T-cell (primary cell): ENCODE measurements at regions not wholly inside any gene's neighbourhood (a gene's known extent, or its start where the extent isn't known, plus 50 kb on each side); places are given as distances from the start of the nearest gene placed in this dataset.
"Not testable (repeated sequence)": the region's sequence is repeated elsewhere in the genome, so short reads cannot be mapped to it uniquely, and the experiment has no call there.

Experiments used
- ATAC-seq, 4 experiments: fragments of 200-7000 bp in 3 of 4; fragments of 150-1000 bp in 1 of 4; cut with Tn5 transposase; replicated peaks in 1 of 4; 1 replicate in 3 of 4; 2 replicates in 1 of 4; pipeline ENCODE4 v1.10.0; 2021; ENCODE audit warnings: moderate library complexity in 3 of 4, mild to moderate bottlenecking in 2 of 4, moderate number of reproducible peaks in 1 of 4
- CTCF ChIA-PET, 2 donors: fragments of 300-600 bp; sonication (Branson Sonifier 250); formaldehyde crosslinking; loops; one replicate each; lab custom pipeline; 2022; ENCODE audit warnings: antibody characterized with exemption in 2 of 2; lab: Charles Lee
- POLR2A ChIA-PET, 2 donors: fragments of 300-600 bp; sonication (Branson Sonifier 250); formaldehyde crosslinking; loops; one replicate each; lab custom pipeline; 2022; ENCODE audit warnings: antibody characterized with exemption in 2 of 2; lab: Charles Lee
- DNase-seq, 35 experiments: peaks; one replicate each; pipeline versions ENCODE4 v3.0.0 to v3.0.0-alpha.2; 2013 to 2023
- H3K27ac ChIP-seq: one replicate; pipeline ENCODE4 v1.5.1; 2013; ENCODE audit warnings: low read length
- H3K27me3 ChIP-seq, 2 experiments: replicated peaks in 1 of 2; 1 replicate in 1 of 2; 2 replicates in 1 of 2; pipeline versions ENCODE4 v1.6.1 to v1.7.0; 2013; ENCODE audit warnings: low read length in 1 of 2, mixed read lengths in 1 of 2; ENCODE audit not compliant: control insufficient read depth in 2 of 2, insufficient read depth in 2 of 2; ENCODE audit errors: extremely low read depth in 1 of 2
- H3K36me3 ChIP-seq, 2 donors: 1 replicate in 1 of 2; 2 replicates in 1 of 2; pipeline versions ENCODE4 v1.6.1 to v1.7.0; 2013; ENCODE audit warnings: low read length in 1 of 2; ENCODE audit not compliant: control insufficient read depth in 2 of 2, insufficient read depth in 1 of 2; ENCODE audit errors: extremely low read depth in 1 of 2
- H3K4me1 ChIP-seq, 2 experiments: 1 replicate in 1 of 2; 2 replicates in 1 of 2; pipeline versions ENCODE4 v1.6.1 to v1.7.0; 2013; ENCODE audit warnings: low read length in 2 of 2, mixed read lengths in 1 of 2; ENCODE audit not compliant: insufficient read depth in 2 of 2, control insufficient read depth in 1 of 2; ENCODE audit errors: extremely low read depth in 1 of 2
- H3K4me3 ChIP-seq, 2 donors: 1 replicate in 1 of 2; 2 replicates in 1 of 2; pipeline versions ENCODE4 v1.5.1 to v1.7.0; 2013; ENCODE audit warnings: mild to moderate bottlenecking in 2 of 2, low read length in 1 of 2, moderate library complexity in 1 of 2; ENCODE audit not compliant: control insufficient read depth in 1 of 2; ENCODE audit errors: extremely low read depth in 1 of 2
- H3K9me3 ChIP-seq: 2 replicates; pipeline ENCODE4 v1.7.0; 2013
- H3K27ac Mint-ChIP-seq, 2 donors: one replicate each; pipeline ENCODE4 v1.8.0; 2020 to 2021; ENCODE audit warnings: mild to moderate bottlenecking in 2 of 2, mixed read lengths in 2 of 2
- H3K27me3 Mint-ChIP-seq, 2 donors: one replicate each; pipeline ENCODE4 v1.8.0; 2021 to 2022; ENCODE audit warnings: mixed read lengths in 2 of 2
- H3K36me3 Mint-ChIP-seq: one replicate; pipeline ENCODE4 v1.8.0; 2021; ENCODE audit warnings: mixed read lengths
- H3K4me1 Mint-ChIP-seq, 3 donors: one replicate each; pipeline ENCODE4 v1.8.0; 2020 to 2022; ENCODE audit warnings: mixed read lengths in 3 of 3, mild to moderate bottlenecking in 1 of 3
- H3K4me3 Mint-ChIP-seq, 3 donors: one replicate each; pipeline ENCODE4 v1.8.0; 2020 to 2022; ENCODE audit warnings: mild to moderate bottlenecking in 3 of 3, mixed read lengths in 3 of 3, moderate library complexity in 3 of 3
- H3K9me3 Mint-ChIP-seq, 3 donors: one replicate each; pipeline ENCODE4 v1.8.0; 2020 to 2022; ENCODE audit warnings: mixed read lengths in 3 of 3
- whole genome bisulfite sequencing: methylation state at CpG from one replicate; pipeline ENCODE4 v1.1.5; 2013; ENCODE audit warnings: missing lambda C conversion rate; ENCODE audit not compliant: insufficient coverage; 5-methylcytosine and 5-hydroxymethylcytosine counted together

DNA sequence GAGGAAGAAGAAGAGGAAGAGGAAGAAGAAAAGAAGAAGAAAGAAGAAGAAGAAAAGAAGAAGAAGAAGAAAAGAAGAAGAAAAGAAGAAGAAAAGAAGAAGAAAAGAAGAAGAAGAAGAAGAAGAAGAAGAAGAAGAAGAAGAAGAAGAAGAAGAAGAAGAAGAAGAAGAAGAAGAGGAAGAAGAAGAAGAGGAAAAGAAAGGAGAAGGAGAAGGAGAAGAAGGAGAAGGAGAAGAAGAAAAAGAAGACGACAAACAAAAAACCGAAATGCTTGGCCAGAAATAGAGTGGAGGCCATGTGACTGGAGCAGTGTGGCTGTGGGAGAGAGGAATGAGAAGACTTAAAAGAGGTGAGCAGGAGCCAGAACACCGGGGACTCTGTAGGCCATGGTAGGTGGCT is 75.1 kb downstream of the GLUL start:
- H3K36me3 ChIP-seq, H3K27ac Mint-ChIP-seq, H3K4me3 Mint-ChIP-seq, H3K9me3 Mint-ChIP-seq, H3K27ac ChIP-seq, H3K27me3 Mint-ChIP-seq, H3K9me3 ChIP-seq, H3K27me3 ChIP-seq, POLR2A ChIA-PET, H3K4me3 ChIP-seq, H3K4me1 Mint-ChIP-seq, H3K36me3 Mint-ChIP-seq, ATAC-seq, H3K4me1 ChIP-seq, DNase-seq: not testable (repeated sequence)
- 82% methylated on average over 3 of the region's 3 CpGs for WGBS
- CTCF ChIA-PET, result interaction anchor here in 1 of 2 donors (0.7 kb wide), 1 partner anchor 21 kb away, joined by 4 read pairs; no protein-coding TSS in a partner anchor

DNA sequence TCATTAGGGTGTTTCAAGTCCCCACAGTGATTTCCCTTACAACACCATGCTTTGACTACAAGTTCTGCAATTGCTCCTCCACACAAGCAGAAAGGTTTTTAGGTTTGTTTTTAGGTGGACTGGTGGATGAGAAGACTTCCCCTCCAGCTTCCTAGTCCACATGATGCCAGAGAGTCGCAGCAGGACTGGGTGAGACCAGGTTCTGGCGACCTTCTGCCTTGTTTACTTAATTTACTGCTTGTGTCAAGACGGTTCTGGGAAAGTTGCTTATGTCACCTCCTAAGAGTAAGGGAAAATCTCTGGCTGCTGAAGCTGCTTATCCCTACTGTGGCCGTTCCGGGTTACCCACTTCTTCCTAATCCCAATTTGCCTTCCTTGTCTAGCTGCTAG is 76.4 kb downstream of the GLUL start:
- no peaks in the 10 kb centered on the region for H3K27me3 ChIP-seq
- 80% methylated on average over 2 of the region's 5 CpGs for WGBS
- H3K9me3 ChIP-seq, result no peaks in the 10 kb centered on the region
- peaks cover 5% of the 10 kb centered on the region in 2 donors for H3K27me3 Mint-ChIP-seq
- no peak overlapping the region for H3K27ac ChIP-seq
- no peak for ATAC-seq
- no peak overlapping the region for H3K27ac Mint-ChIP-seq
- H3K36me3 Mint-ChIP-seq, result no peaks in the 10 kb centered on the region
- no peak overlapping the region for H3K4me3 Mint-ChIP-seq
- no peaks in the 10 kb centered on the region for H3K9me3 Mint-ChIP-seq
- ChIA-PET CTCF (no interaction called here), POLR2A (no interaction called here)
- H3K4me1 ChIP-seq, result no peaks in the 10 kb centered on the region
- no peak overlapping the region for H3K4me3 ChIP-seq
- no peaks in the 10 kb centered on the region for H3K36me3 ChIP-seq
- DNase-seq, result no peak
- H3K4me1 Mint-ChIP-seq, result no peaks in the 10 kb centered on the region

DNA sequence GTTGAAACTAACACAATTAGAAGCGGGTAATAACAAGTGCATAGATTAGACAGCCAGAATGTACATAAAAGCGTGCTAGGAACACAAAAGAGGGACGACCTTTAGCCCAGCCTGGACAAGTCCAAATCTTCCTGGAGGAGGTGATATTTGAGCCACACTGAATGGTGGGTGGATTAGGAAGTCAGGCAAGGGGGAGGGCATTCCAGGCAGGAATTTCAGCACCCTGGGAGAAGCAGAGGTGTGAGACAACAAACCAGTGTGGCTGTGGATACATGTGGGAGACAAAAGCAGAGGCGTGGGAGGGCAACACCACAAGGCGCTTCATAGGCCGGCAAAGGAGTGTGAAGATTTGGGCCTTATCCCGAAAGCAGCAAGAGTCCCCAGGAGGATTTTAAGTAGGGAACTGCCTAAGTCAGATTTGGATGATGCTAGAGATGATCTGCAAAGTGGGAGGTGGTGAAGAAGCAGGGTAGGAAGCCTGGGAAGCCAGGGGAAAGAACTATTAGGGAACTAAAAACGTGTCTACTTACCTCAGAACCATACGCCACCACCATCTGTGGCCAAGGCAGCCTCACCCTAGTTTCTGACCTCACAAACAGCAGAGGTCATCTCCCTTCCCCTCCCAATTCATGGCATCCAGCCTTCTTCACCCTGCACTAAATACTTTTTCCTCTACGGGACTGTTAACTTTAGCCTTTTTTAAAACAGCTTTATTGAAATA is 81.8 kb downstream of the GLUL start:
- H3K27me3 Mint-ChIP-seq, result peaks cover 5% of the 10 kb centered on the region in 2 donors
- H3K4me3 Mint-ChIP-seq, result no peak overlapping the region
- WGBS, result 87% methylated on average over 9 of the region's 10 CpGs
- no peaks in the 10 kb centered on the region for H3K9me3 Mint-ChIP-seq
- Histone ChIP-seq H3K36me3 (no peaks in the 10 kb centered on the region), H3K4me3 (no peak overlapping the region), H3K9me3 (no peaks in the 10 kb centered on the region), H3K27me3 (no peaks in the 10 kb centered on the region), H3K4me1 (no peaks in the 10 kb centered on the region), H3K27ac (no peak overlapping the region)
- ChIA-PET POLR2A (no interaction called here), CTCF (no interaction called here)
- H3K4me1 Mint-ChIP-seq, result no peaks in the 10 kb centered on the region
- no peaks in the 10 kb centered on the region for H3K36me3 Mint-ChIP-seq
- no peak for DNase-seq
- no peak for ATAC-seq
- no peak overlapping the region for H3K27ac Mint-ChIP-seq

DNA sequence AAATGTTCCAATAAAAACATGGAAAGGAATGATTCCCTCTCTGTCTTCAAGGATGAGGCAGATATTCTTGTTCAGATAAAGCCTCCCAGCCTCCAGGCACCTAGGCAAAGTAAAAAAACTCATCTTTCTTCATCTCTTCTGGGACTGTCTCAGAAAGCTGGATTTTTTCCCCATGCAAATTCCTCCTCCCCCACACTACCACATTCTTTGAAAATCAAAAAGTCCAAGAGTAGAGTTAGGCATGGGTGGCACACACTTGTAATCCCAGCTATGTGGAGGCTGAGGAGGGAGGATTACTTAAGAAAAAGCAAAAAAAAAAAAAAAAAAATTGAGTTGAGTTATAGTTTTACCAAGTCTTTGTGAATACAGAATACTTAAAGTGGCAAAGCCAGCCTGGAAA is 82.8 kb downstream of the GLUL start:
- no peak overlapping the region for H3K27ac Mint-ChIP-seq
- H3K36me3 Mint-ChIP-seq, result no peaks in the 10 kb centered on the region
- no peaks in the 10 kb centered on the region for H3K27me3 ChIP-seq
- H3K4me3 ChIP-seq, result no peak overlapping the region
- ChIA-PET POLR2A (interaction anchor here in 1 of 2 donors (0.6 kb wide), 1 partner anchor 749 kb away, joined by 4 read pairs; no protein-coding TSS in a partner anchor), CTCF (interaction anchor here in 1 of 2 donors (0.6 kb wide), 1 partner anchor 20 kb away, joined by 5 read pairs; no protein-coding TSS in a partner anchor)
- ATAC-seq (no peak), DNase-seq (no peak)
- no peaks in the 10 kb centered on the region for H3K9me3 ChIP-seq
- no peaks in the 10 kb centered on the region for H3K4me1 ChIP-seq
- H3K4me1 Mint-ChIP-seq, result peaks cover 0 to 1% (median 0%) of the 10 kb centered on the region in 3 donors
- no peaks in the 10 kb centered on the region for H3K9me3 Mint-ChIP-seq
- no peak overlapping the region for H3K27ac ChIP-seq
- peaks cover 5% of the 10 kb centered on the region in 2 donors for H3K27me3 Mint-ChIP-seq
- H3K4me3 Mint-ChIP-seq, result no peak overlapping the region
- H3K36me3 ChIP-seq, result no peaks in the 10 kb centered on the region

DNA sequence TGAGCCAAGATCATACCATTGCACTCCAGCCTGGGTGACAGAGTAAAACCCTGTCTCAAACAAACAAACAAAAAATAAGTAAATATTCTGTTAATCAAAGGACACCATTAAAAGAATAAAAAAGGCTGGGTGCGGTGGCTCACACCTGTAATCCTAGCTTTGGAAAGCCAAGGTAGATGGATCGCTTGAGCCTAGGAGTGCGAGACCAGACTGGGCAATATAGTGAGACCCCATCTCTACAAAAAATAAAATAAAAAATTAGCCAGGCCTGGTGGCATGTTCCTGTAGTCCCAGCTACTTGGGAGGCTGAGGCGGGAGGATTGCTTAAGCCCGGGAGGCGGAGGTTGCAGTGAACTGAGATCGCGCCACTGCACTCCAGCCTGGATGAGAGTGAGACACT is 84.1 kb downstream of the GLUL start:
- H3K27ac Mint-ChIP-seq, H3K4me1 Mint-ChIP-seq, H3K4me1 ChIP-seq, CTCF ChIA-PET, H3K27ac ChIP-seq, H3K36me3 ChIP-seq, H3K4me3 ChIP-seq, ATAC-seq, POLR2A ChIA-PET, H3K4me3 Mint-ChIP-seq, H3K9me3 ChIP-seq, H3K27me3 Mint-ChIP-seq, H3K36me3 Mint-ChIP-seq, H3K9me3 Mint-ChIP-seq, DNase-seq, H3K27me3 ChIP-seq: not testable (repeated sequence)
- WGBS, result no CpG with 5 or more reads among the region's 8 CpGs

DNA sequence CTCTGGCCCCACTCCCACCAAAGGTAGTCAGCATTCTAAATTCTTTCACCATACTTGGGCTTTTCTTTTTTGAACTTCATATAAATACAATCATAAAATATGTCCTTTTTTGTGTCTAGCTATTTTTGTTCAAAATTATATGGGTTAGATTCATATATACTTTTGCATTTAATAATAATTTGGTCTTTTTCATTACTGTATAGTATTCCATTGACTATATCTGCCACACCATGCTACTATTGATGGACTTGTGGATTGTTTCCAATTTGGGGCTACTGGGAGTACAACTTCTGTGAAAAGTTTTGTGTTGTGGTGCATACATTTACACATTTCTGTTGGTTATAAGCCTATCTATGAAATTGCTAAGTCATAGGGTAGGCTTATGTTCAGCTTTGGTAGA is 85.7 kb downstream of the GLUL start:
- Histone ChIP-seq H3K4me3 (no peak overlapping the region), H3K27ac (no peak overlapping the region), H3K36me3 (no peaks in the 10 kb centered on the region), H3K4me1 (no peaks in the 10 kb centered on the region), H3K27me3 (no peaks in the 10 kb centered on the region), H3K9me3 (no peaks in the 10 kb centered on the region)
- DNase-seq (no peak), ATAC-seq (no peak)
- ChIA-PET POLR2A (interaction anchor here in 1 of 2 donors (0.5 kb wide), 1 partner anchor 84 kb away, joined by 5 read pairs; no protein-coding TSS in a partner anchor), CTCF (no interaction called here)
- Mint-ChIP-seq H3K36me3 (no peaks in the 10 kb centered on the region), H3K4me1 (peaks cover 9 to 17% (median 13%) of the 10 kb centered on the region in 3 donors), H3K27ac (no peak overlapping the region), H3K27me3 (no peaks in the 10 kb centered on the region), H3K9me3 (no peaks in the 10 kb centered on the region), H3K4me3 (no peak overlapping the region)

DNA sequence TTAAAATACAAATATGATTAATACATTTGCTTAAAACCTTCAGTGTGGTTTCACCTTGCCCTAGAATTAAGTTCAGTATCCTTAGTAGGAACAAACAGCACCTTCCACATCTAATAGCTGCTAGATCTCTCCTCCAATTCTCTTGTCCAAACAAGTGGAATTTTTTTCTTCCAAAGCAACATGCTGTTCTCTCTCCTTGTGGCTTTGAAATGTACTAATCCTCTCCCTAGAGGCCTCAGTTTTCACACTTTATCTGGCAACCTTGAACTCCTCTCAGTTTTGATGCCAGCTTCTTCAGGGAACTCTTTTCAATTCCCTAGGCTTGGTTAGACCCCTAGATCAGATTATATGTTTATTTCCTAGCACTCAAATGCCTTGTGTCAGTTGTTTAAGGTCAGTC is 87.0 kb downstream of the GLUL start:
- no peaks in the 10 kb centered on the region for H3K36me3 Mint-ChIP-seq
- ChIA-PET POLR2A (no interaction called here), CTCF (no interaction called here)
- no peaks in the 10 kb centered on the region for H3K27me3 ChIP-seq
- no peak for DNase-seq
- H3K4me3 ChIP-seq, result no peak overlapping the region
- H3K36me3 ChIP-seq, result no peaks in the 10 kb centered on the region
- H3K4me3 Mint-ChIP-seq, result no peak overlapping the region
- ATAC-seq, result no peak
- no peak overlapping the region for H3K27ac Mint-ChIP-seq
- peaks cover 18 to 28% (median 21%) of the 10 kb centered on the region in 3 donors for H3K4me1 Mint-ChIP-seq
- H3K9me3 ChIP-seq, result no peaks in the 10 kb centered on the region
- H3K9me3 Mint-ChIP-seq, result no peaks in the 10 kb centered on the region
- peaks cover 0 to 5% of the 10 kb centered on the region in 2 experiments for H3K4me1 ChIP-seq
- no peak overlapping the region for H3K27ac ChIP-seq
- no peaks in the 10 kb centered on the region for H3K27me3 Mint-ChIP-seq
